HG02588 (cell line): ENCODE measurements at regions not wholly inside any gene's neighbourhood (a gene's known extent, or its start where the extent isn't known, plus 50 kb on each side); places are given as distances from the start of the nearest gene placed in this dataset.
"Not testable (repeated sequence)": the region's sequence is repeated elsewhere in the genome, so short reads cannot be mapped to it uniquely, and the experiment has no call there.

Experiments
- ATAC-seq: cut with Tn5 transposase; IDR thresholded peaks from one replicate; pipeline ENCODE4 v1.9.1; 2021; ENCODE audit warnings: mild to moderate bottlenecking, moderate library complexity; ENCODE audit not compliant: unreplicated experiment

GRCh38 chr3:87733671-87734367 is 325.0 kb downstream of the CGGBP1 start:
- no peak for ATAC-seq

- no peak for ATAC-seq
Observed at GRCh38 chr3:87732294-87732693, 326.5 kb downstream of the CGGBP1 start.

GRCh38 chr3:87727783-87728182 is 331.0 kb downstream of the CGGBP1 start:
- ATAC-seq: no peak

- no peak for ATAC-seq
Observed at GRCh38 chr3:87719060-87719459, 339.7 kb downstream of the CGGBP1 start.

GRCh38 chr3:87710511-87710910 is 348.3 kb downstream of the CGGBP1 start:
- ATAC-seq: no peak

GRCh38 chr3:87710028-87710427 is 348.8 kb downstream of the CGGBP1 start:
- ATAC-seq: no peak

- ATAC-seq: no peak
Observed at GRCh38 chr3:87706176-87706575, 352.6 kb downstream of the CGGBP1 start.

- no peak for ATAC-seq
Observed at GRCh38 chr3:87702600-87702999, 356.2 kb downstream of the CGGBP1 start.

GRCh38 chr3:87696124-87697013 is 362.4 kb downstream of the CGGBP1 start:
- no peak for ATAC-seq

- no peak for ATAC-seq
Observed at GRCh38 chr3:87694678-87695077, 364.1 kb downstream of the CGGBP1 start.

GRCh38 chr3:87691109-87691508 is 367.7 kb downstream of the CGGBP1 start:
- no peak for ATAC-seq

GRCh38 chr3:87678984-87679660 is 379.7 kb downstream of the CGGBP1 start:
- ATAC-seq: not testable (repeated sequence)

- ATAC-seq: peak; percentile 100
Observed at GRCh38 chr3:87674397-87675161, 384.2 kb downstream of the CGGBP1 start.

- ATAC-seq: no peak
Observed at GRCh38 chr3:87673132-87673531, 385.7 kb downstream of the CGGBP1 start.

GRCh38 chr3:87654184-87654583 is 377.8 kb upstream of the POU1F1 start:
- ATAC-seq: no peak

- ATAC-seq: not testable (repeated sequence)
Observed at GRCh38 chr3:87653138-87653537, 376.8 kb upstream of the POU1F1 start.

GRCh38 chr3:87634426-87634825 is 358.0 kb upstream of the POU1F1 start:
- no peak for ATAC-seq

GRCh38 chr3:87627316-87627715 is 350.9 kb upstream of the POU1F1 start:
- no peak for ATAC-seq

- no peak for ATAC-seq
Observed at GRCh38 chr3:87626546-87626945, 350.2 kb upstream of the POU1F1 start.

- no peak for ATAC-seq
Observed at GRCh38 chr3:87625876-87626275, 349.5 kb upstream of the POU1F1 start.

GRCh38 chr3:87624860-87625259 is 348.5 kb upstream of the POU1F1 start:
- no peak for ATAC-seq
